ENCODE measurements at regions not wholly inside any gene's neighbourhood (a gene's known extent, or its start where the extent isn't known, plus 50 kb on each side); places are given as distances from the start of the nearest gene placed in this dataset.

GRCh38 chr1:56097713-56098112 is 481.6 kb downstream of the PLPP3 start:
- TF ChIP-seq CTCF (conservative IDR thresholded peaks at IDR 0.05; ENCODE audit: low read depth, low read length) = no peak
- TF ChIP-seq EZH2phosphoT487 (IDR thresholded peaks at IDR 0.05; ENCODE audit: borderline replicate concordance, low read length) = no peak
- TF ChIP-seq EZH2 (IDR thresholded peaks at IDR 0.05; ENCODE audit: low read length, unreplicated experiment) = no peak
